LNCaP clone FGC (cell line): ENCODE measurements at regions not wholly inside any gene's neighbourhood (a gene's known extent, or its start where the extent isn't known, plus 50 kb on each side); places are given as distances from the start of the nearest gene placed in this dataset.

Experiments
- DNase-seq: peaks from one replicate; pipeline ENCODE4 v3.0.0-alpha.2; 2011; ENCODE audit warnings: low read depth
- H3K4me3 ChIP-seq: 2 replicates; pipeline ENCODE4 v1.5.1; 2011; ENCODE audit warnings: mild to moderate bottlenecking, low read depth, low read length, control low read depth
- CTCF ChIP-seq: IDR thresholded peaks from 2 replicates; pipeline ENCODE4 v1.5.1; 2012; ENCODE audit warnings: mild to moderate bottlenecking; ENCODE audit not compliant: control insufficient read depth, insufficient read depth; ENCODE audit errors: extremely low read depth

GRCh38 chr11:112834277-112834755 is 126.9 kb upstream of the NCAM1 start:
- peak; percentile 41 for DNase-seq
- no peak for TF ChIP-seq CTCF
- no peak overlapping the region for H3K4me3 ChIP-seq

- H3K4me3 ChIP-seq: no peak overlapping the region
- DNase-seq: no peak
- TF ChIP-seq CTCF: no peak
Measured at GRCh38 chr11:112835591-112836255, 125.5 kb upstream of the NCAM1 start.

DNA sequence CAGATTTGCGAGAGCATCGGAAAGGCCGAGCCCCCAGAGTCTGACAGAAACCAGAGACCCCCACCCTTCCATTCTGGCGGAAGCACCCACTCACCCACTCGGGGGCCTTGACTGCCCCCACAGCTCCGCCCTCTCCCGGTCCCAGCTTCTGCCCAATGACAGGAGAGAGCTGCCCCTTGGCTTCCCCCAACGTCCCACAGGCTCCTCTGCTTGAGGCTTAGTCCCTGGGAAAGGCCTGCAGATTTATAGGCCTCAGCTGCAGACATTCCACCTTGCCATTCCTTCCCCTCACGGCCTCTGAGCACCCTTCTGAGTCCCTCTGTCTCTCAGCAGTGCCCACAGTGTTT is 125.0 kb upstream of the NCAM1 start:
- no peak for DNase-seq
- TF ChIP-seq CTCF: no peak

DNA sequence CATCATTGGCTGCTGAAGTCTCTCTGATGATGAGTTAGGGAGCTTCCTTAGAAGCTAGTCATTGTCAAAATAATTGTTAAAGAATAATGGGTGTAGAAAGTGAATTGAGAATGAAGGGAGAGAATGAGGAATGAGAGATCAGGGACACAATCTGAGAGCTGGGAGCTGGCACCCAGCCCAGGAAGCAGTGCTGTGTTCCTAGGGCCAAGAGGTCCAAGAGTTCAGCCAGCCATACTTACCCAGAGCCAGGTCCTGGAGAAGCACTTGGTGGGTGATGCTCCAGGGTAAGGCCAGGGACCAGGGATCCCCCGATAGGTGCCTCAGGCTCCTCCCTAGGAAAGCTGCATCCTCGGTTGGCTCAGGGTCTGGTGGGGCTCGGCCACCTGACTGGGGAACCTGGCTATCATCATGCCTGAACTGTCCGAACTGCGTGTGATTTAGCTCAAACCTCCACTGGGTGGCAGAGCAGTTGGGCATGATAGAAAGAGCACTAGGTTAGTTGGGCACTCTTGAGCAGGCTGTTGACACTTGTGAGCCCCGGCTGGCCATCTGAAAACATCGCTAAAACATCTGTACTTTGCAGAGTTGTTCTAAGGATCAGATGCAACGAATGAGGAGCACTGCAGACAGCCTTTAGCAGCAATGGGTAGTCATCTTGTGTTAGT is 123.9 kb upstream of the NCAM1 start:
- TF ChIP-seq CTCF: peak; percentile 56
- no peak for DNase-seq
- H3K4me3 ChIP-seq: no peak overlapping the region

More for the DNA sequence above, 125.0 kb upstream of the NCAM1 start:
- no peak overlapping the region for H3K4me3 ChIP-seq

DNA sequence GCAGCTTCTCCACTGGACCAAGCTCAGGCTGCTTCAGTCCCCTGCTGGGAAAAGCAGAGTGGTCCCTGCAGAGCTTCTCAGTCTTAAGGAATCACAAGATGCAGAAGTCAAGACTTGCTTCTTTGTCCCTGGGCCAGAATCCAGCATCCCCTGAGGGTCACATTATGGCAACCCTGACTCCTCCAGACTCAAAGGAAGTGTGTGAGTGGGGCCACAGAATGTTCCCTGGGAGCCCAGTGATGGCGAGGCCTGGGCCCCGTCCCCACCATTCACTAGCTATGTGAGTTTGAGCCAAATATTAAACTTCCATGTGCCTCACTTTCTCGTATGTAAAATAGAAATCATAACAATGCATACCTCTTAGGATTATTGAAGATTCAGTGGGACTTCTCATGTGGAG is 122.2 kb upstream of the NCAM1 start:
- no peak overlapping the region for H3K4me3 ChIP-seq
- DNase-seq: no peak
- TF ChIP-seq CTCF: no peak

DNA sequence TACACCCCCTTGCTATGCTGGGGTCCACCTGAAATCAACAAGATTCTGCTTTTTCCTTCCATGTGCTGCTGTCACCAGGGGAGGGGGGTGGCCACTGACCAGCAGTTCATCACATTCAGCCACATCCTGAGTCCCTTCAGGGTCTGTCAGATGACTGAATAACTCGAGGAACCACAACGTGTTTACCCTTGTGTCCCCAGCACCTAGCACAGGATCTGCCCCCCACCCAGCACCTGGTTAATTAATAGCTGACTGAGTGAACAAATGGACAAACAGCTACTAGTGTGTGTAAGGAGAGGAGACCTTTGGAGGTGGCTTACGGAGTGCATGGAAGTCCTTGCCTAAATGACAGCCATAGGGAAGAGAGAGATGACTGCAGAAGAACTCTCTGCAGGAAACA is 119.5 kb upstream of the NCAM1 start:
- no peak for TF ChIP-seq CTCF
- no peak for DNase-seq
- no peak overlapping the region for H3K4me3 ChIP-seq

GRCh38 chr11:112842151-112842550 is 119.1 kb upstream of the NCAM1 start:
- DNase-seq: no peak
- no peak for TF ChIP-seq CTCF
- H3K4me3 ChIP-seq: no peak overlapping the region
